ENCODE measurements at regions not wholly inside any gene's neighbourhood (a gene's known extent, or its start where the extent isn't known, plus 50 kb on each side); places are given as distances from the start of the nearest gene placed in this dataset.
"Not testable (repeated sequence)": the region's sequence is repeated elsewhere in the genome, so short reads cannot be mapped to it uniquely, and the experiment has no call there.

- in situ Hi-C loops (cut with HindIII; ENCODE audit: low pct_unique_long_range_greater_than_20kb, low sequenced_read_pairs), result no loop called here
- DNase-seq (ENCODE audit: low read depth, low spot score), result peak; percentile 83
Measured at GRCh38 chr5:126139773-126140172, 283.4 kb upstream of the GRAMD2B start.

GRCh38 chr5:126143622-126144021, 279.6 kb upstream of the GRAMD2B start:
- in situ Hi-C loops (cut with HindIII; ENCODE audit: low pct_unique_long_range_greater_than_20kb, low sequenced_read_pairs), result no loop called here
- DNase-seq (ENCODE audit: low read depth, low spot score), result no peak

- DNase-seq (ENCODE audit: low read depth, low spot score); in situ Hi-C loops (cut with HindIII; ENCODE audit: low pct_unique_long_range_greater_than_20kb, low sequenced_read_pairs): not testable (repeated sequence)
Measured at GRCh38 chr5:126150319-126150718, 272.9 kb upstream of the GRAMD2B start.

GRCh38 chr5:126155298-126155697, 267.9 kb upstream of the GRAMD2B start:
- in situ Hi-C loops (cut with HindIII; ENCODE audit: low pct_unique_long_range_greater_than_20kb, low sequenced_read_pairs), result not testable (repeated sequence)

GRCh38 chr5:126166368-126166767, 256.8 kb upstream of the GRAMD2B start:
- no peak for DNase-seq (ENCODE audit: low read depth, low spot score)
- in situ Hi-C loops (cut with HindIII; ENCODE audit: low pct_unique_long_range_greater_than_20kb, low sequenced_read_pairs), result no loop called here

More at GRCh38 chr5:126155298-126155697, 267.9 kb upstream of the GRAMD2B start:
- DNase-seq (ENCODE audit: low read depth, low spot score), result not testable (repeated sequence)

GRCh38 chr5:126168785-126169184, 254.4 kb upstream of the GRAMD2B start:
- no peak for DNase-seq (ENCODE audit: low read depth, low spot score)
- in situ Hi-C loops (cut with HindIII; ENCODE audit: low pct_unique_long_range_greater_than_20kb, low sequenced_read_pairs), result no loop called here

GRCh38 chr5:126171916-126172315, 251.3 kb upstream of the GRAMD2B start:
- in situ Hi-C loops (cut with HindIII; ENCODE audit: low pct_unique_long_range_greater_than_20kb, low sequenced_read_pairs), result no loop called here
- DNase-seq (ENCODE audit: low read depth, low spot score), result no peak

- DNase-seq (ENCODE audit: low read depth, low spot score), result no peak
- in situ Hi-C loops (cut with HindIII; ENCODE audit: low pct_unique_long_range_greater_than_20kb, low sequenced_read_pairs), result no loop called here
Measured at GRCh38 chr5:126172812-126173211, 250.4 kb upstream of the GRAMD2B start.

- in situ Hi-C loops (cut with HindIII; ENCODE audit: low pct_unique_long_range_greater_than_20kb, low sequenced_read_pairs), result no loop called here
- DNase-seq (ENCODE audit: low read depth, low spot score), result no peak
Measured at GRCh38 chr5:126178521-126178920, 244.7 kb upstream of the GRAMD2B start.

- in situ Hi-C loops (cut with HindIII; ENCODE audit: low pct_unique_long_range_greater_than_20kb, low sequenced_read_pairs), result no loop called here
- no peak for DNase-seq (ENCODE audit: low read depth, low spot score)
Measured at GRCh38 chr5:126182971-126183695, 240.1 kb upstream of the GRAMD2B start.

GRCh38 chr5:126184474-126184873, 238.7 kb upstream of the GRAMD2B start:
- no peak for DNase-seq (ENCODE audit: low read depth, low spot score)
- in situ Hi-C loops (cut with HindIII; ENCODE audit: low pct_unique_long_range_greater_than_20kb, low sequenced_read_pairs), result no loop called here

- in situ Hi-C loops (cut with HindIII; ENCODE audit: low pct_unique_long_range_greater_than_20kb, low sequenced_read_pairs), result no loop called here
- no peak for DNase-seq (ENCODE audit: low read depth, low spot score)
Measured at GRCh38 chr5:126186210-126186609, 237.0 kb upstream of the GRAMD2B start.

- DNase-seq (ENCODE audit: low read depth, low spot score), result no peak
- in situ Hi-C loops (cut with HindIII; ENCODE audit: low pct_unique_long_range_greater_than_20kb, low sequenced_read_pairs), result no loop called here
Measured at GRCh38 chr5:126188804-126189203, 234.4 kb upstream of the GRAMD2B start.

- no peak for DNase-seq (ENCODE audit: low read depth, low spot score)
Measured at GRCh38 chr5:126189231-126189630, 234.0 kb upstream of the GRAMD2B start.

GRCh38 chr5:126189862-126190261, 233.3 kb upstream of the GRAMD2B start:
- in situ Hi-C loops (cut with HindIII; ENCODE audit: low pct_unique_long_range_greater_than_20kb, low sequenced_read_pairs), result no loop called here
- no peak for DNase-seq (ENCODE audit: low read depth, low spot score)

More at GRCh38 chr5:126189231-126189630, 234.0 kb upstream of the GRAMD2B start:
- in situ Hi-C loops (cut with HindIII; ENCODE audit: low pct_unique_long_range_greater_than_20kb, low sequenced_read_pairs), result no loop called here

- no peak for DNase-seq (ENCODE audit: low read depth, low spot score)
- in situ Hi-C loops (cut with HindIII; ENCODE audit: low pct_unique_long_range_greater_than_20kb, low sequenced_read_pairs), result no loop called here
Measured at GRCh38 chr5:126192226-126192625, 231.0 kb upstream of the GRAMD2B start.

GRCh38 chr5:126195410-126196100, 227.7 kb upstream of the GRAMD2B start:
- in situ Hi-C loops (cut with HindIII; ENCODE audit: low pct_unique_long_range_greater_than_20kb, low sequenced_read_pairs), result no loop called here
- DNase-seq (ENCODE audit: low read depth, low spot score), result no peak

- in situ Hi-C loops (cut with HindIII; ENCODE audit: low pct_unique_long_range_greater_than_20kb, low sequenced_read_pairs), result no loop called here
Measured at GRCh38 chr5:126198531-126198930, 224.7 kb upstream of the GRAMD2B start.

GRCh38 chr5:126199467-126199866, 223.7 kb upstream of the GRAMD2B start:
- no peak for DNase-seq (ENCODE audit: low read depth, low spot score)
- in situ Hi-C loops (cut with HindIII; ENCODE audit: low pct_unique_long_range_greater_than_20kb, low sequenced_read_pairs), result no loop called here

More at GRCh38 chr5:126198531-126198930, 224.7 kb upstream of the GRAMD2B start:
- no peak for DNase-seq (ENCODE audit: low read depth, low spot score)
